ENCODE measurements at regions not wholly inside any gene's neighbourhood (a gene's known extent, or its start where the extent isn't known, plus 50 kb on each side); places are given as distances from the start of the nearest gene placed in this dataset.

- TF ChIP-seq EZH2 (IDR thresholded peaks at IDR 0.05; ENCODE audit: insufficient read depth, poor library complexity, severe bottlenecking) (no peak), EZH2phosphoT487 (IDR thresholded peaks at IDR 0.05; ENCODE audit: insufficient read depth, low read depth) (no peak)
Measured at GRCh38 chr5:176184608-176185132, 53.6 kb upstream of the SIMC1 start.
